ENCODE measurements at regions not wholly inside any gene's neighbourhood (a gene's known extent, or its start where the extent isn't known, plus 50 kb on each side); places are given as distances from the start of the nearest gene placed in this dataset.

DNA sequence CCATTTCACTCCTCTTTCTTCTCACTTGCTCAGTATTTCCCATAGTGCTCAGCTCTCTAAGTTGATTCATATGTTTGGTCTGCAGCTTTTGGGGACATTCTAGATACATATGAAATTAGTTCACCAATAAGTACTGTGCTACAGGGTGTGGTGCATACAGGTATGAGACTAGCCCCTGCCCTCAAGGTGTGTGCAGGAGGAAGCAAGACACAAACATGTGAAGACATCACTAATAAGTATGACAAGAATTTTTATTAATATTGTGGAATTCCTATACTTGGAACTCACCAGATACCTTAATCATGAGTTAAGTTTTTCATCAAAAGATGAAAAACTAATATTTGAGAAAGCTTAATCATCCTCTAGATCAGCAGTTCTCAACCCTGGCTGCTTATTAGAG, 505.2 kb downstream of the ZNF674 start:
- TF ChIP-seq, protein P1, sequence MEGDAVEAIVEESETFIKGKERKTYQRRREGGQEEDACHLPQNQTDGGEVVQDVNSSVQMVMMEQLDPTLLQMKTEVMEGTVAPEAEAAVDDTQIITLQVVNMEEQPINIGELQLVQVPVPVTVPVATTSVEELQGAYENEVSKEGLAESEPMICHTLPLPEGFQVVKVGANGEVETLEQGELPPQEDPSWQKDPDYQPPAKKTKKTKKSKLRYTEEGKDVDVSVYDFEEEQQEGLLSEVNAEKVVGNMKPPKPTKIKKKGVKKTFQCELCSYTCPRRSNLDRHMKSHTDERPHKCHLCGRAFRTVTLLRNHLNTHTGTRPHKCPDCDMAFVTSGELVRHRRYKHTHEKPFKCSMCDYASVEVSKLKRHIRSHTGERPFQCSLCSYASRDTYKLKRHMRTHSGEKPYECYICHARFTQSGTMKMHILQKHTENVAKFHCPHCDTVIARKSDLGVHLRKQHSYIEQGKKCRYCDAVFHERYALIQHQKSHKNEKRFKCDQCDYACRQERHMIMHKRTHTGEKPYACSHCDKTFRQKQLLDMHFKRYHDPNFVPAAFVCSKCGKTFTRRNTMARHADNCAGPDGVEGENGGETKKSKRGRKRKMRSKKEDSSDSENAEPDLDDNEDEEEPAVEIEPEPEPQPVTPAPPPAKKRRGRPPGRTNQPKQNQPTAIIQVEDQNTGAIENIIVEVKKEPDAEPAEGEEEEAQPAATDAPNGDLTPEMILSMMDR (IDR thresholded peaks at IDR 0.05; ENCODE audit: poor library complexity, severe bottlenecking): no peak
- Histone ChIP-seq H3K36me3 (ENCODE audit: low read depth) (no peaks in the 10 kb centered on the region), H3K4me1 (ENCODE audit: insufficient read depth, poor library complexity, severe bottlenecking) (no peaks in the 10 kb centered on the region), H3K9me3 (ENCODE audit: severe bottlenecking) (no peaks in the 10 kb centered on the region), H3K27ac (ENCODE audit: poor library complexity, severe bottlenecking) (peak overlapping the region; percentile 44), H3K27me3 (ENCODE audit: insufficient read depth, poor library complexity, severe bottlenecking) (no peaks in the 10 kb centered on the region), H3K4me3 (ENCODE audit: severe bottlenecking) (no peak overlapping the region)
- DNase-seq (ENCODE audit: low spot score): no peak
- ATAC-seq (ENCODE audit: low read depth): peak; percentile 49; the same call in 2 of the 3 replicates

DNA sequence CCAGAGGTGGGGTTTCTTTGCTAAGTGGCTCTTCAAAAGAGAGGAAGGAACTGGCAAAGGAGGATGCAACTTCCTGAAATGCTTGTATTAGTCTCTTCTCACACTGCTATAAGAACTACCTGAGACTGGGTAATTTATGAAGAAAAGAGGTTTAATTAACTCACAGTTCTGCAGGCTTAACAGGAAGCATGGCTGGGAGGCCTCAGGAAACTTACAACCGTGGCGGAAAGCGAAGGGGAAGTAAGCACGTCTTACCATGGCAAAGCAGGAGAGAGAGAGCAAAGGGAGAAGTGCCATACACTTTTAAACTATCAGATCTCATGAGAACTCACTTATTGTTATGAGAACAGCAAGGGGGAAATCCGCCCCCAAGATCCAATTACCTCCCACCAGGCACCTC, 505.7 kb downstream of the ZNF674 start:
- Histone ChIP-seq H3K4me3 (ENCODE audit: severe bottlenecking) (no peak overlapping the region), H3K9me3 (ENCODE audit: severe bottlenecking) (no peaks in the 10 kb centered on the region), H3K36me3 (ENCODE audit: low read depth) (no peaks in the 10 kb centered on the region), H3K27ac (ENCODE audit: poor library complexity, severe bottlenecking) (peak overlapping the region; percentile 44), H3K4me1 (ENCODE audit: insufficient read depth, poor library complexity, severe bottlenecking) (no peaks in the 10 kb centered on the region), H3K27me3 (ENCODE audit: insufficient read depth, poor library complexity, severe bottlenecking) (no peaks in the 10 kb centered on the region)
- ATAC-seq (ENCODE audit: low read depth) (no peak), DNase-seq (ENCODE audit: low spot score) (no peak)
- TF ChIP-seq, protein P1 (IDR thresholded peaks at IDR 0.05; ENCODE audit: poor library complexity, severe bottlenecking): no peak

DNA sequence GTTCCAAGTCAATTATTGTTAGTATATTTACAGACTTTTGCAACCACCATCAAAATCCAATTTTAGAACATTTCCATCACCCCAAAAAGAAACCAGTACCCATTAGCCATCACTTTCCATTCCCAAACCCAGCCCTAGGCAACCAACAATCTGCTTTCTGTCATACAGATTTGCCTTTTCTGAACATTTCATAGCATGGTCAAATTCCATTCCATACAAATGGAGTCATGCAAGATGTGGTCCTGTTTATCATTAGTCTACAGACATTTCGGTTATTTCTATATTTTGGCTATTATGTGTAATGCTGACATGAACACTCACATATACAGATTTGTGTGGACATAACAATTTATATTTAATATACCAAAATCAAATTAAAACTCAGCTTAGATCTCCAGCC, 508.7 kb downstream of the ZNF674 start:
- H3K4me3 ChIP-seq (ENCODE audit: severe bottlenecking): no peak overlapping the region
- H3K9me3 ChIP-seq (ENCODE audit: severe bottlenecking): no peaks in the 10 kb centered on the region
- H3K27ac ChIP-seq (ENCODE audit: poor library complexity, severe bottlenecking): no peak overlapping the region
- no peak for ATAC-seq (ENCODE audit: low read depth)
- H3K36me3 ChIP-seq (ENCODE audit: low read depth): no peaks in the 10 kb centered on the region
- DNase-seq (ENCODE audit: low spot score): no peak
- TF ChIP-seq, protein P1 (IDR thresholded peaks at IDR 0.05; ENCODE audit: poor library complexity, severe bottlenecking): no peak
- H3K27me3 ChIP-seq (ENCODE audit: insufficient read depth, poor library complexity, severe bottlenecking): no peaks in the 10 kb centered on the region
- no peaks in the 10 kb centered on the region for H3K4me1 ChIP-seq (ENCODE audit: insufficient read depth, poor library complexity, severe bottlenecking)

DNA sequence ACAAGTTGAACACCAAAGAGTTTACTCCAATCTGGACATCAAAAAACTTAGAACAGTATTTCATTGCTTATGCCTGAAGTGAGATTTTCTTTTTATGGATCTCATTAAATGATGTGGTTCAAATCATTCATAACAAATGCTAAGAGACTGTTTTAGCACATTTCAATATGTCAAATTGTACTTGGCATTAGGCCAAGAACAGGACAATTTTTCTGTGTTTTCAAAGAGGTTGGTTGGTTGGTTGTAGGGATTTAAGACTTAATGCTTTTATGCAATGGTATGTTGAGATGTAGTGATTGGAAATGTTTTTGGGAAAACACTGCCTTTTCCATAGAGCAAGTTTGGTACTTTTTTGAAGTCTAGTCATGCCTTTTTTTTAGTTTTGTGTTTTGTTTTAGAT, 510.4 kb downstream of the ZNF674 start:
- Histone ChIP-seq H3K36me3 (ENCODE audit: low read depth) (no peaks in the 10 kb centered on the region), H3K4me1 (ENCODE audit: insufficient read depth, poor library complexity, severe bottlenecking) (no peaks in the 10 kb centered on the region), H3K27ac (ENCODE audit: poor library complexity, severe bottlenecking) (no peak overlapping the region), H3K4me3 (ENCODE audit: severe bottlenecking) (no peak overlapping the region), H3K27me3 (ENCODE audit: insufficient read depth, poor library complexity, severe bottlenecking) (no peaks in the 10 kb centered on the region), H3K9me3 (ENCODE audit: severe bottlenecking) (no peaks in the 10 kb centered on the region)
- no peak for ATAC-seq (ENCODE audit: low read depth)
- DNase-seq (ENCODE audit: low spot score): no peak
- TF ChIP-seq, protein P1 (IDR thresholded peaks at IDR 0.05; ENCODE audit: poor library complexity, severe bottlenecking): no peak

DNA sequence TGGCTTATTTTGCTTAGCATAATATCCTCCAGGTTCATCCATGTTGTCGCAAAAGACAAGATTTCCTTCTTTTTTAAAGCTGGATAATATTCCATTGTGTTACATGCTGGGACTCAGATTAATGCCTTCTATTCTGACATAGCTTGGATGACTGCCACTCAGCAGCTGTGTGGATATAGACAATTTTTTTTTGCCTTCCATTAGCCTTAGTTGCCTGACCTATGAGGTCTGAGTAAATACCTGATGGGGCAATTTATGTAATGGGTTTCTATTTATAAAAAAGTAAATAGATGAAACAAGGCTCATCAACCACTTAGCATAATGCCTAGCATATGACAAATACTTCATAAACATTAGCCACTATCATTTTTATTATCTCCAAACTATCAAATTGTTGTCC, 515.4 kb downstream of the ZNF674 start:
- no peaks in the 10 kb centered on the region for H3K36me3 ChIP-seq (ENCODE audit: low read depth)
- H3K4me1 ChIP-seq (ENCODE audit: insufficient read depth, poor library complexity, severe bottlenecking): no peaks in the 10 kb centered on the region
- H3K4me3 ChIP-seq (ENCODE audit: severe bottlenecking): no peak overlapping the region
- H3K27me3 ChIP-seq (ENCODE audit: insufficient read depth, poor library complexity, severe bottlenecking): no peaks in the 10 kb centered on the region
- no peaks in the 10 kb centered on the region for H3K9me3 ChIP-seq (ENCODE audit: severe bottlenecking)
- DNase-seq (ENCODE audit: low spot score) (no peak), ATAC-seq (ENCODE audit: low read depth) (peak; percentile 17; the same call in 1 of the 3 replicates)
- TF ChIP-seq, protein P1 (IDR thresholded peaks at IDR 0.05; ENCODE audit: poor library complexity, severe bottlenecking): no peak
- no peak overlapping the region for H3K27ac ChIP-seq (ENCODE audit: poor library complexity, severe bottlenecking)

All from RWPE2 (cell line).